Nephron (organoid): ENCODE measurements at regions not wholly inside any gene's neighbourhood (a gene's known extent, or its start where the extent isn't known, plus 50 kb on each side); places are given as distances from the start of the nearest gene placed in this dataset.

Experiments
- H3K27ac Mint-ChIP-seq, 3 experiments: 2 replicates each; pipeline ENCODE4 v1.8.0; 2020; ENCODE audit warnings: mixed read lengths in 3 of 3, mild to moderate bottlenecking in 2 of 3, moderate library complexity in 1 of 3
- H3K27me3 Mint-ChIP-seq: 2 replicates; pipeline ENCODE4 v1.8.0; 2021; ENCODE audit warnings: low read depth, mild to moderate bottlenecking, moderate library complexity, mixed read lengths
- H3K36me3 Mint-ChIP-seq: 2 replicates; pipeline ENCODE4 v1.8.0; 2020; ENCODE audit warnings: low read depth, mixed read lengths
- H3K4me1 Mint-ChIP-seq: 2 replicates; pipeline ENCODE4 v1.8.0; 2020; ENCODE audit warnings: mixed read lengths
- H3K4me3 Mint-ChIP-seq, 3 experiments: 2 replicates each; pipeline ENCODE4 v1.8.0; 2020; ENCODE audit warnings: mild to moderate bottlenecking in 3 of 3, mixed read lengths in 3 of 3, moderate library complexity in 2 of 3
- H3K9me3 Mint-ChIP-seq: 2 replicates; pipeline ENCODE4 v1.8.0; 2020; ENCODE audit warnings: mixed read lengths
- TF ChIP-seq, protein P1 (sequence below), 3 experiments: fragments of 200-600 bp; sonication (generic); IDR thresholded peaks; one replicate each; pipeline ENCODE4 v1.5.0; 2021; ENCODE audit warnings: antibody characterized with exemption in 3 of 3; ENCODE audit not compliant: unreplicated experiment in 3 of 3

- H3K36me3 Mint-ChIP-seq: no peaks in the 10 kb centered on the region
- H3K27ac Mint-ChIP-seq: no peak overlapping the region
- peaks cover 5% of the 10 kb centered on the region for H3K4me1 Mint-ChIP-seq
- no peak overlapping the region for H3K4me3 Mint-ChIP-seq
- peaks cover 3% of the 10 kb centered on the region for H3K9me3 Mint-ChIP-seq
- no peaks in the 10 kb centered on the region for H3K27me3 Mint-ChIP-seq
- TF ChIP-seq, protein P1, sequence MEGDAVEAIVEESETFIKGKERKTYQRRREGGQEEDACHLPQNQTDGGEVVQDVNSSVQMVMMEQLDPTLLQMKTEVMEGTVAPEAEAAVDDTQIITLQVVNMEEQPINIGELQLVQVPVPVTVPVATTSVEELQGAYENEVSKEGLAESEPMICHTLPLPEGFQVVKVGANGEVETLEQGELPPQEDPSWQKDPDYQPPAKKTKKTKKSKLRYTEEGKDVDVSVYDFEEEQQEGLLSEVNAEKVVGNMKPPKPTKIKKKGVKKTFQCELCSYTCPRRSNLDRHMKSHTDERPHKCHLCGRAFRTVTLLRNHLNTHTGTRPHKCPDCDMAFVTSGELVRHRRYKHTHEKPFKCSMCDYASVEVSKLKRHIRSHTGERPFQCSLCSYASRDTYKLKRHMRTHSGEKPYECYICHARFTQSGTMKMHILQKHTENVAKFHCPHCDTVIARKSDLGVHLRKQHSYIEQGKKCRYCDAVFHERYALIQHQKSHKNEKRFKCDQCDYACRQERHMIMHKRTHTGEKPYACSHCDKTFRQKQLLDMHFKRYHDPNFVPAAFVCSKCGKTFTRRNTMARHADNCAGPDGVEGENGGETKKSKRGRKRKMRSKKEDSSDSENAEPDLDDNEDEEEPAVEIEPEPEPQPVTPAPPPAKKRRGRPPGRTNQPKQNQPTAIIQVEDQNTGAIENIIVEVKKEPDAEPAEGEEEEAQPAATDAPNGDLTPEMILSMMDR (IDR thresholded peaks at IDR 0.05; ENCODE audit: unreplicated experiment in 3 of 3): no peak
Observed at GRCh38 chr5:110094109-110094508, 404.4 kb downstream of the MAN2A1 start.

- Mint-ChIP-seq H3K4me1 (peaks cover 5% of the 10 kb centered on the region), H3K4me3 (no peak overlapping the region), H3K27me3 (no peaks in the 10 kb centered on the region), H3K36me3 (no peaks in the 10 kb centered on the region), H3K9me3 (peaks cover 3% of the 10 kb centered on the region), H3K27ac (no peak overlapping the region)
- TF ChIP-seq, protein P1 (IDR thresholded peaks at IDR 0.05; ENCODE audit: unreplicated experiment in 3 of 3): no peak
Observed at GRCh38 chr5:110094548-110094947, 404.8 kb downstream of the MAN2A1 start.

- no peak overlapping the region for H3K27ac Mint-ChIP-seq
- H3K4me3 Mint-ChIP-seq: no peak overlapping the region
- H3K36me3 Mint-ChIP-seq: no peaks in the 10 kb centered on the region
- peaks cover 3% of the 10 kb centered on the region for H3K9me3 Mint-ChIP-seq
- TF ChIP-seq, protein P1 (IDR thresholded peaks at IDR 0.05; ENCODE audit: unreplicated experiment in 3 of 3): no peak
- no peaks in the 10 kb centered on the region for H3K27me3 Mint-ChIP-seq
- no peaks in the 10 kb centered on the region for H3K4me1 Mint-ChIP-seq
Observed at GRCh38 chr5:110096419-110096818, 406.7 kb downstream of the MAN2A1 start.

GRCh38 chr5:110099572-110099971 lies 409.8 kb downstream of the MAN2A1 start:
- H3K4me3 Mint-ChIP-seq: no peak overlapping the region
- no peaks in the 10 kb centered on the region for H3K27me3 Mint-ChIP-seq
- peaks cover 3% of the 10 kb centered on the region for H3K9me3 Mint-ChIP-seq
- no peaks in the 10 kb centered on the region for H3K36me3 Mint-ChIP-seq
- TF ChIP-seq, protein P1 (IDR thresholded peaks at IDR 0.05; ENCODE audit: unreplicated experiment in 3 of 3): no peak
- H3K27ac Mint-ChIP-seq: no peak overlapping the region
- no peaks in the 10 kb centered on the region for H3K4me1 Mint-ChIP-seq

- TF ChIP-seq, protein P1 (IDR thresholded peaks at IDR 0.05; ENCODE audit: unreplicated experiment in 3 of 3): no peak
- peaks cover 9% of the 10 kb centered on the region for H3K4me1 Mint-ChIP-seq
Observed at GRCh38 chr5:110103081-110103480, 413.4 kb downstream of the MAN2A1 start.

DNA sequence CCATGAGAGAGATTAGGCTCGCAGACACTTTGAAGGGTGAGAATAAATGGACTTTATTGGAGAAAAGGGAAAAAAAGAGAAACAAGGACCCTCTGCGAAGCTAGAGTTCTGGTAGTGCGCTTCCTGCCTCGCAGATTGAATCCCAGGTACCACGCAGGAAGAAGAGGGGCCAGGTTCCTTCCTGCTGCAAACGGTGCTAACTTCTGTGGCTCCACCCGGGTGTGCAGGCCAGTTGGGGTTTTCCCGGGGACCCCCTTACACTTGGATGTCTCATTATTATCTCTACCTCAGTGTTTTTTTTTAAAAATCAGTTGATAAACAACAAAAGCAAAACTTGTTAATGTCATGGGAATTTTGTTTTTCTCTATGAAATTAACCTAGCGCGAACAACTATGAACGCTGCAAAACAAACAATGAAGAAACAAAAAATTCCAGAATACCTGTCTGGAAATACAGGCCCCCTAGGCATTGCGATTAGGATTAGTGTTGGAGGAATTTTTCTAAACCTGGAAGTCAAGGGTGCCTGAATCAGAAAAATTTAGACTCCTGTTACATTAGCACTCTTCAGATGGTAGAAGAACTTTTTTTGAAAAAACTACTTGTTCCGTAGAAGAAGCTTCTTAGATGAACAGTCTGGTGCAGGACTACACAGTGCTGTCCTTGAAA lies 414.5 kb downstream of the MAN2A1 start:
- Mint-ChIP-seq H3K36me3 (no peaks in the 10 kb centered on the region), H3K27ac (peak overlapping the region in 1 of 3 experiments; percentile 42), H3K4me3 (no peak overlapping the region), H3K27me3 (peaks cover 4% of the 10 kb centered on the region), H3K4me1 (peaks cover 9% of the 10 kb centered on the region), H3K9me3 (no peaks in the 10 kb centered on the region)
- TF ChIP-seq, protein P1 (IDR thresholded peaks at IDR 0.05; ENCODE audit: unreplicated experiment in 3 of 3): no peak

More at GRCh38 chr5:110103081-110103480, 413.4 kb downstream of the MAN2A1 start:
- Mint-ChIP-seq H3K9me3 (peaks cover 3% of the 10 kb centered on the region), H3K27me3 (peaks cover 4% of the 10 kb centered on the region), H3K27ac (no peak overlapping the region), H3K36me3 (no peaks in the 10 kb centered on the region), H3K4me3 (no peak overlapping the region)
